Hepatic stellate cell (primary cell): ENCODE measurements at regions not wholly inside any gene's neighbourhood (a gene's known extent, or its start where the extent isn't known, plus 50 kb on each side); places are given as distances from the start of the nearest gene placed in this dataset.

Source experiments
- DNase-seq: peaks from one replicate; pipeline ENCODE4 v3.0.0; 2011; ENCODE audit warnings: low spot score

GRCh38 chr2:221285148-221285547 lies 287.0 kb downstream of the EPHA4 start:
- DNase-seq = no peak

GRCh38 chr2:221286406-221286805 lies 285.7 kb downstream of the EPHA4 start:
- no peak for DNase-seq

GRCh38 chr2:221289389-221289788 lies 282.7 kb downstream of the EPHA4 start:
- no peak for DNase-seq

- DNase-seq = no peak
Observed at GRCh38 chr2:221289846-221290245, 282.3 kb downstream of the EPHA4 start.

- no peak for DNase-seq
Observed at GRCh38 chr2:221293949-221294742, 278.0 kb downstream of the EPHA4 start.

- DNase-seq = no peak
Observed at GRCh38 chr2:221304916-221305315, 267.2 kb downstream of the EPHA4 start.

- DNase-seq = no peak
Observed at GRCh38 chr2:221308507-221309066, 263.5 kb downstream of the EPHA4 start.

GRCh38 chr2:221309892-221310583 lies 262.1 kb downstream of the EPHA4 start:
- DNase-seq = no peak

- DNase-seq = no peak
Observed at GRCh38 chr2:221310730-221311129, 261.4 kb downstream of the EPHA4 start.

GRCh38 chr2:221312634-221313033 lies 259.5 kb downstream of the EPHA4 start:
- DNase-seq = no peak

- no peak for DNase-seq
Observed at GRCh38 chr2:221314786-221315185, 257.3 kb downstream of the EPHA4 start.

GRCh38 chr2:221318376-221319130 lies 253.6 kb downstream of the EPHA4 start:
- no peak for DNase-seq

GRCh38 chr2:221322741-221323140 lies 249.4 kb downstream of the EPHA4 start:
- no peak for DNase-seq

- DNase-seq = no peak
Observed at GRCh38 chr2:221323513-221323912, 248.6 kb downstream of the EPHA4 start.

GRCh38 chr2:221330436-221330835 lies 241.7 kb downstream of the EPHA4 start:
- no peak for DNase-seq

GRCh38 chr2:221334481-221335218 lies 237.5 kb downstream of the EPHA4 start:
- DNase-seq = no peak

- no peak for DNase-seq
Observed at GRCh38 chr2:221335219-221335752, 236.8 kb downstream of the EPHA4 start.

- no peak for DNase-seq
Observed at GRCh38 chr2:221336967-221337366, 235.1 kb downstream of the EPHA4 start.

GRCh38 chr2:221337957-221338685 lies 234.0 kb downstream of the EPHA4 start:
- no peak for DNase-seq

- no peak for DNase-seq
Observed at GRCh38 chr2:221342388-221342787, 229.7 kb downstream of the EPHA4 start.

GRCh38 chr2:221343524-221343923 lies 228.6 kb downstream of the EPHA4 start:
- DNase-seq = no peak
